WERI-Rb-1 (cell line): ENCODE measurements at regions not wholly inside any gene's neighbourhood (a gene's known extent, or its start where the extent isn't known, plus 50 kb on each side); places are given as distances from the start of the nearest gene placed in this dataset.

ENCODE experiments used
- DNase-seq: peaks from one replicate; pipeline ENCODE4 v3.0.0-alpha.2; 2020
- H3K27ac ChIP-seq: fragments of 250-450 bp; sonication (Bioruptor Pico); 2 replicates; pipeline ENCODE4 v1.5.1; 2020; ENCODE audit warnings: mild to moderate bottlenecking, moderate library complexity
- H3K27me3 ChIP-seq: fragments of 250-450 bp; sonication (Bioruptor Pico); 2 replicates; pipeline ENCODE4 v1.5.1; 2021; ENCODE audit warnings: mild to moderate bottlenecking, low read depth, moderate library complexity; ENCODE audit not compliant: insufficient read depth, severe bottlenecking
- H3K36me3 ChIP-seq: fragments of 250-450 bp; sonication (Bioruptor Pico); 2 replicates; pipeline ENCODE4 v1.5.1; 2020; ENCODE audit warnings: mild to moderate bottlenecking, moderate library complexity
- H3K4me3 ChIP-seq: 2 replicates; pipeline ENCODE4 v1.5.1; 2011; ENCODE audit warnings: low read depth, mild to moderate bottlenecking, control low read depth, low read length
- H3K9me3 ChIP-seq: fragments of 250-450 bp; sonication (Bioruptor Pico); 2 replicates; pipeline ENCODE4 v1.5.1; 2021; ENCODE audit warnings: mild to moderate bottlenecking, moderate library complexity; ENCODE audit not compliant: severe bottlenecking
- CTCF ChIP-seq: IDR thresholded peaks from 2 replicates; pipeline ENCODE4 v1.5.1; 2011; ENCODE audit warnings: low read depth, mild to moderate bottlenecking, control low read depth, inconsistent platforms, low read length

DNA sequence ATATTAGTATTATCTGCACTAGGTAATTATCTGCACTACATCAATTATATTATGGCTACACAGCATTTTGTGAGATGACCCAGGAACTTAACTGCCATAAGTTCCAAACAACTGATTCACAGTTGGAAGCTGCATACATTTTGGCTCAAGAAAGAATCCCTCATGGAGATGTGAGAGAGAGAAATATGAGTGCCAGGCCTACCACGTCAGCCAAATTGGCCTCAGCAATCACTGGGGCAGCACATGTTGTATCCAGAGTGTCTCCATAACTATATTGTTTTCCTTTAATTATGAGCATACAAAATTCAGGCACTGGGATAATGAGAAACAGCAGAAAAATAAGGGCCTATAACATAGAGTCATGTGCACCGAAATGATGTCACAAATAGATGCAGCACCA is 174.2 kb upstream of the DMD start:
- no peak for DNase-seq
- Histone ChIP-seq H3K27me3 (no peaks in the 10 kb centered on the region), H3K27ac (no peak overlapping the region), H3K36me3 (no peaks in the 10 kb centered on the region), H3K9me3 (no peaks in the 10 kb centered on the region), H3K4me3 (no peak overlapping the region)
- TF ChIP-seq CTCF = no peak

DNA sequence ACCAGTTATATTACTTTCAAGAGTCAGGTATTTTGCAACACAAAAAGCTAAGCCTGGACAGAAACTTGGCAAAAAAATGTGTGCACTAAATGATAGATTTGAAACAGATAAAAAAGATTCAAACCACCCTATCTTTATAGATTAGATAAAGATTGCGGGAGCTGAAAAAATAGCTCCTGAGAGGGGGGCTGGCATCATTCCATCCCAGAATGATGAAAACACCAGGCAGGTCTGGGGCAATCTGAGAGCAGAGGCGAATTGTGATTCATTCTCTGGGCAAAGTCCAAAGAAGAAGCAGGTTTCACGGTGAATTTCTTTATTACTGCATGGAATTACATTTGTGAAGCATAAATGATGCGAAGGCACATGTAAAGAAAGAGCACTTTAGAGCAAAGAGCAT is 168.5 kb upstream of the DMD start:
- DNase-seq = no peak
- Histone ChIP-seq H3K36me3 (no peaks in the 10 kb centered on the region), H3K9me3 (no peaks in the 10 kb centered on the region), H3K27ac (no peak overlapping the region), H3K4me3 (no peak overlapping the region), H3K27me3 (no peaks in the 10 kb centered on the region)
- TF ChIP-seq CTCF = no peak

- Histone ChIP-seq H3K27ac (no peak overlapping the region), H3K4me3 (no peak overlapping the region), H3K36me3 (no peaks in the 10 kb centered on the region), H3K9me3 (no peaks in the 10 kb centered on the region), H3K27me3 (peaks cover 2% of the 10 kb centered on the region)
- no peak for DNase-seq
- no peak for TF ChIP-seq CTCF
Observed at GRCh38 chrX:33357606-33358005, 146.3 kb upstream of the DMD start.

DNA sequence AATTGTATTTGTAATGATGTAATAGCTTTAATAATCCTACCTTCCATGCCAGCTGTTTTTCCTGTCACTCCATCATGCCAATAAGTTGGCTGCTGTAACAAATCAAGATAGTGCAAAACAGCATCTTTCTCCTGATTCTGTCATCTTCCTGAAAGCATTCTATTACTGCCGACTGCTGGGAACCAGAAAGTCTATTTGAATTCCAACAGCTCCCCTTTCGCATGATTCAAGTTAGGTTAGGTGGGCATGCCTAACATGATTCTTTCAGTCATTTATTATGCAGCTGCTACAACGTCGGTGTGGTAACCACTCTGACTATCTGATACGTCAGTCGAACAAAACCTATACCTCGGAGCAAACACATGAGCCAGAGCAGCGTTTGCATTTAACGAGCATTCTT is 127.9 kb upstream of the DMD start:
- Histone ChIP-seq H3K27ac (no peak overlapping the region), H3K27me3 (peaks cover 5% of the 10 kb centered on the region), H3K4me3 (no peak overlapping the region), H3K9me3 (no peaks in the 10 kb centered on the region), H3K36me3 (no peaks in the 10 kb centered on the region)
- no peak for DNase-seq
- TF ChIP-seq CTCF = no peak

DNA sequence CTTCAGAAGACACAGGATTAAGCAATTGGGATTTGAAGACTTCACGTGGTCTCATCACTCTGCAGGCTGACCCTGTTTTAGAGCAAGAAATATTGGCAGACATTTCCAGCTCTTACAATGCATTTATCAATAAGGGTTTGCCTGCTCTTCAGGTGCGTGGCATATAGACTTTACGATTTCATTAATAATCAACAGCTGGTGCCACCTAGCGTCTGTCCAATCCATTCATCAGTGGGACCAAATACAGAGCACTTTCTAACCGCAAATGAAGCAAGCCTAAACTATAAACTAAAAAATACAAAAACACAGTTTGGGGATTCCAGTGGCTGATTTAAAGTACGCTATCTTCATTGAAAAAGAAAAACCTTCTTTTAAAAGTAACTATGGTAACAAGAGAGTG is 125.4 kb upstream of the DMD start:
- DNase-seq = peak; percentile 43
- no peaks in the 10 kb centered on the region for H3K36me3 ChIP-seq
- H3K4me3 ChIP-seq = no peak overlapping the region
- no peaks in the 10 kb centered on the region for H3K9me3 ChIP-seq
- H3K27ac ChIP-seq = no peak overlapping the region
- TF ChIP-seq CTCF = peak; percentile 47
- H3K27me3 ChIP-seq = peaks cover 5% of the 10 kb centered on the region

DNA sequence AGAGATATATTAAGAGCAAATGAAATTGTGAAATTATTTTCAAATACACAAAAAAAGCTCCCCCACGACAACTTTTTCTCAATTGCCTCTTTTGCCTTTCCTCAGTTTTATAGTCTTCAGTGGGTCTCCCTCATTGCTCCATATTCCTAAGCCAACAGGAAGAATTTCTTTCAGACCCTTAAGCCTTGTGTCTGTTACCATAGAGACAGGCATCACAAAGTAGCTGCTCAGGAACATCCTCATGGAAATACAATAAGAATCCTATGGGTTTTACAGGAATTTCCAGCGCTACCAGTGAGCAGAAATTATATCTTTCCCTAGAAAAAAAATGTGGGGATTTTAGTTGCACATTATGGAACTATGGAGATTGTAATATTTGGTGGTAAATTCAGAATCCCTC is 121.9 kb upstream of the DMD start:
- peaks cover 2% of the 10 kb centered on the region for H3K27me3 ChIP-seq
- H3K36me3 ChIP-seq = no peaks in the 10 kb centered on the region
- DNase-seq = no peak
- no peak for TF ChIP-seq CTCF
- no peak overlapping the region for H3K27ac ChIP-seq
- H3K4me3 ChIP-seq = no peak overlapping the region
- no peaks in the 10 kb centered on the region for H3K9me3 ChIP-seq
